ENCODE measurements at regions not wholly inside any gene's neighbourhood (a gene's known extent, or its start where the extent isn't known, plus 50 kb on each side); places are given as distances from the start of the nearest gene placed in this dataset.
"Not testable (repeated sequence)": the region's sequence is repeated elsewhere in the genome, so short reads cannot be mapped to it uniquely, and the experiment has no call there.

DNA sequence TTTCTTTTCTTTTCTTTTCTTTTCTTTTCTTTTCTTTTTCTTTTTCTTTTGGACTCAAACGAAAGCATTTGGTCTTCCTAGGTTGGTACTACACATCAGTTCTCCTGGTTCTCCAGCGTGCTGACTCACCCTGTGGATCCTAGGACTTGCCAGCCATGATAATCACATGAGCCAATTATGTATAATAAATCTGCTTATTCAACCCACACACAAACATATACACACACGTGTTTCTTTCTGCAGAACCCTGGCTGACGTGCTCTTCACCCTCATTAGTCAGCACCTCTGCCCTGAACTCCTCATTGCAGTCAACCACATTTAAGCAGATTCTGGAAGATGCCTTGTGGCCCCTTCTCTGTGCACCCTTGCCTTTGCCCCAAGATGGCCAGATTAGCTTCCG, 162.4 kb upstream of the MYT1L start:
- no peak for DNase-seq (ENCODE audit: low read depth in 2 of 2)

DNA sequence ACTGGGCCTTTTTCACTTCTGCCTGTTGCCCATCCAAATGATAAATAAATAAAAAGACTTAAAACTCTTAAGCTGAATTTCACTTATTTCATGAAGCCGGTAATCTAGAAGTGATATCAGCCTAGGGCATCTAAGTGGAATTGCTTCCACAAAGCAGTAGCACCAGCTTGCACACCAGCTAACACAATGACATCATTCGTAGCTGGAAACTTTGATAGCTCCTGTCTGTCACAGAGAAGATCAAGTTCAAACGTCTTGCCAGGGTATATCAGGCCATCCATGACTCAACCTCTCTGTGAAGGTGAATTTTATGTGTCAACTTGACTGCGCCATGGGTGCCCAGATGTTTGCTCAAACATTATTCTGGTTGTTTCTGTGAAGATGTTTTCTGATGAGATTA, 161.7 kb upstream of the MYT1L start:
- DNase-seq (ENCODE audit: low read depth in 2 of 2) = no peak

- DNase-seq (ENCODE audit: low read depth in 2 of 2) = no peak
These were observed 160.9 kb upstream of the MYT1L start for GRCh38 chr2:2491964-2492363.

GRCh38 chr2:2484301-2484700, 153.2 kb upstream of the MYT1L start:
- DNase-seq (ENCODE audit: low read depth in 2 of 2) = no peak

DNA sequence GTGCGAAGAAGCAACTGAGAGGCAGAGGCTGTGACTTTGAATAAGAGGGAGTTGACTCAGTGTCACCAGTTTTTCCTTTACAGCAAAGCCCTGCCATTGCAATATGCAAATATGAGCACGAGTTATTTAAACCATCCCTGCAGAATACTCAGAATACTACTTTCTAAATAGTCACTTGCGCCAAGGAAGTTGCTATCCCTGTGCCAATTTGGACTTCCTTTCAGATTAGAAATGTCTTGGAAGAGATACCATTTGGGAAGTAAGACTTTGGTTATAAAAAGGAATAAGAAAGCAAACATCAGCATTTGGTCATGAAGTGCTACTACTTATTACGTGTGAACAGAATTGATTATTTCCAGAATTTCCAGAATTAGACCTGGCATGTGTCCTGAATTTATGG, 151.8 kb upstream of the MYT1L start:
- no peak for DNase-seq (ENCODE audit: low read depth in 2 of 2)

GRCh38 chr2:2472881-2473280, 141.8 kb upstream of the MYT1L start:
- DNase-seq (ENCODE audit: low read depth in 2 of 2) = no peak

DNA sequence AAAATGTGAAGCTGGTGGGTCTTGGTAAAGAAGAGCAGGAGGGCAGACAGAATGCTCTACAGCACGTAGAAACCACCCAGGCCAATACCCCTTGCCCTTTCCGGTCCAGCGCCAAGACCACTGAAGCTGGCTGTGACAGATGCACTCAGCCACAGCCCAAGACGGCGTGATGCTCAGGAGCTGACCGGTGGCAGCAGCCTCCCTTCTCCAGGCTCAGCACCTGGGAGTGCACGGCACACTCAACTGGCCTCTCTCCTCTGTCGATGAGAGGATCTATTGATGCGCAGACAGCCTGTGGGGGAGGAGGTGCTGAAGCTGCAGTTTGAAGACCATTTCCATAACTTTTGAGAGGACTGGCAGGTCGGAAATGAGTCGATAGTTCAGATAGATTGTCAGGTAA, 141.0 kb upstream of the MYT1L start:
- no peak for DNase-seq (ENCODE audit: low read depth in 2 of 2)

- DNase-seq (ENCODE audit: low read depth in 2 of 2) = no peak
These were observed 135.5 kb upstream of the MYT1L start for GRCh38 chr2:2466534-2466933.

DNA sequence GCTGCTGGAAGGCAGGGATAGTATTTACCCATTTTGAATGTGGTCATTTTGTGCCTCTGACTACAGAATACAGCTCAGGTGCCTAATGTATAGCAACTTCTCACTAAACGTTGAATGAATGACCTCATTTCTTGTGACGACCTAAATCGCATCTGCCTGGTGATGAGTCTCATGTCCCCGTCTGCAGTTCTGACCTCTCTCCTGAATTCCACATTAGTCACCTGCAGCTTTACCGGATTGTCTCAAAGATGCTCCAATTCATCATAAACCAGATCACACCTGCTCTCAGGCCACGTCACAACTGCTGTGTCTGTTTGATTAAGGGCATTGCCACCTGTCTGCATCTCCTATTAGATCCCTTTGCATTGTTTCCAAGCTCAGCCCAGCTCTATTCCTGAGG, 133.6 kb upstream of the MYT1L start:
- no peak for DNase-seq (ENCODE audit: low read depth in 2 of 2)

- no peak for DNase-seq (ENCODE audit: low read depth in 2 of 2)
These were observed 133.0 kb upstream of the MYT1L start for GRCh38 chr2:2464094-2464493.

DNA sequence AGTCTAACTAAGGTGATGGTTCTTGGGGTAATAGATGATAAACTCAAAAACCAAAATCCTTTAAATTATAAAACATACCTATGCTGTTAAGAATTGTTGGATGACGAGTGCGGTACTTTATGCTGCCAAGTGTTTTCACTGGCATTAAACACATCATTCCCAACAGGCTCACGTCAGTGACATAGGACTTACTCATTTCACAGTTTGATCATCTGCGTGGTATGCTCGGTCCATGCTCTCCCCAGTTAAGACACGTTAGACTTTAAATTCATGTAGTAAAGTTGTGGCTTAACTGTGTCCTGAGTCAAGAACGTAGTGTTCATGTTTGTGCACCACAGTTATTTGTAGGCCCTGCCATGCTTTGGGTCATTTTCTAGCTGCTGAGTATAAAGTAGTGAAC, 125.6 kb upstream of the MYT1L start:
- no peak for DNase-seq (ENCODE audit: low read depth in 2 of 2)

DNA sequence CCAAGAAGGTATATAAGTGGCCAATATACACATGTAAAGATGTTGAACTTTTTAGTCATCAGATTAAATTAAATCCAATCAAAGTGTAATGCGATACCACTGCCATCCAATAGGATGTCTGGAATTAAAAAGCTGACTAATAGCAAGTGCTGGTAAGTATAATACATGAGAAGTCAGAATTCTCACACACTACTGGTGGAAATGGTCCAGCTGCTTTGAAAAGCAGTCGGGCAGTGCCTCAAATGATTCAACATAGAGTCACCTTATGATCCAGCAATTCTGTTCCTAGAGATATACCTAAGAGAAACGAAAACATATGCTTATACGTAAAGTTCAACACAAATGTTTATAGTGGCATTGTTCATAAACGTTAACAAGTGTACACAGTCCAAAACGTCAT, 124.1 kb upstream of the MYT1L start:
- DNase-seq (ENCODE audit: low read depth in 2 of 2) = no peak

DNA sequence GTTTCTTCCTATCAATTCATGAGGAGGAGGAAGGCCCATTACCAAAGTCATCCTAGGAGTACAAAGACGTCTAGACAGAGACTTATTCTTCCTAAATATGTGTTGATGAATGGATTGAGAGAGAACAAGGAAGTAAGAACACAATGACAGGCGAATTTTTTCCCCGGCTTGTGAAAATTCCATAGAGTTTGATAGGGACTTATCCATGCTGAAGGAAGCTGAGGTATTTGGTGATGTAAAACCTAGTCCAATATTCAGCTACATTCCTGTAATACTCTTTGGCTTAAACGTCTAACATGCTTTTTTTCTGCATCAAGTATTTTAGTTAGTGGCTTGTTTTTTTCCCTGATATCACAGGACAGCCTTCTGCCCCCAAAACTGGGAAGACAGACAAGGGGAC, 121.9 kb upstream of the MYT1L start:
- no peak for DNase-seq (ENCODE audit: low read depth in 2 of 2)

DNA sequence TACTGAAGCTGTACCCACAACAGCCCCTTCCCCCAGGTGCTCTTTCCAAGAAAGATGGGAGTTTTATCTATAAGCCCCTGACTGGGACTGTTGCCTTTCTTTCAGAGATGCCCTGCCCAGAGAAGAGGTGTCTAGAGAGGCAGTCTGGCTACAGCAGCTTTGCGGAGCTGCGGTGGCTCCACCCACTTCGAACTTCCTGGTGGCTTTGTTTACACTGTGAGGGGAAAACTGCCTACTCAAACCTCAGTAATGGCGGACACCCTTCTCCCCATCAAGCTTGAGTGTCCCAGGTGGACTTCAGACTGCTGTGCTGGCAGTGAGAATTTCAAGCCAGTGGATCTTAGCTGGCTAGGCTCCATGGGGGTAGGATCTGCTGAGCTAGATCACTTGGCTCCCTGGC, 120.2 kb upstream of the MYT1L start:
- DNase-seq (ENCODE audit: low read depth in 2 of 2) = not testable (repeated sequence)

DNA sequence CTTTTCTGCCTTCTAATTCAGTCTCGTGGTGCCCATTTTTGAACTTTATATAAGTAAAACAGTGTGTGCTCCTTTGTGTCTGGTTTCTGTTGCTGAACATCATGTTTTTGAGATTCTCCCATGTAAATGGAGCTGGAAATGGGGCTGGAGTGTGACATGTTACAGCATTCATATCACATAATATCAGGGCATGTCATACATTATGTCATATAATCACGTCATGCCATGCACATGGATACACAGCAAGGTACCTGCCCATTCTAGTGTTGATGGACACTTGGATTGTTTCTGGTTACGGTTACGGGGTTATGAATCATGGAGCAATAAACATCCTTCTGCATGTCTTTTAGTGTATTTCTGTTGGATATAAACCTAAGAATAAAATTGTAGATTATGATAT, 117.1 kb upstream of the MYT1L start:
- DNase-seq (ENCODE audit: low read depth in 2 of 2) = no peak

DNA sequence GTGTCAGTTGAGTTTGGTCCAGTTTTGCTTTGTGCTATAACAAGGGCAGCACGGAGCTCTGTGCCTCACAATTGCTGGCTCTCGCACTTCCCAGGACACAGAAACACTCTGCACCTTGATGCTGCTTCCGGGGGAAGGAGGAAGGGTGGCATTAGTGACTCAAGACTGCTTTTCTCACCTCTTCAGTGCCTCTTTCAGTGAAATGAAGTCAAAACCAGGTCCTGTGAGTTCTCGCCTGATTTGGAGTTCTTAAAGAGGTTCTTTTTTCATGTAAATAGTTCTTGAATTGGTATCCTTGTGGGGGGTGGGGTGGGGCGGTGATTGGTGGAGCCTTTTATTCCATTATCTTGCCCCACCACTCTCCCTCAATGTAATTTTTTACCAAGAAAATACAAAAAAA, 91.5 kb upstream of the MYT1L start:
- no peak for DNase-seq (ENCODE audit: low read depth in 2 of 2)

GRCh38 chr2:2413525-2413924, 82.5 kb upstream of the MYT1L start:
- no peak for DNase-seq (ENCODE audit: low read depth in 2 of 2)

DNA sequence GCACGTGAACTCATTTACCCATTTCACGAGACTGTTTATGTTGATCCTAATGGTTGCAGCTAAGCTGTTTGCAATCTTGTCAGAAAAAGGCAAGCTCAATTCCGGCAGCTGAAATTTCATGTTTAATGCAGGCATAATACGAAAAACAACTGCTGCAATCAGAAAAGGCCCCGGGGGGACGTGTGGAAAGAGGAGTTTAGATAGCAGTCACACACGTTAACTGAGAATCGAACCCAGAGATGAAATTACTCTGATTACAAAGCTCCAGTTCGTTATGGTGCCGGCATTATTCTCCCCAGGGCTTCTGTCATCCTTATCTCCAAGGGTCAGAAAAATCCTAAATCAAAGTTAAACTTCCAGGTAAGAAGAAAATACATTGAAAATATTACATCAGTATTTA, 79.9 kb upstream of the MYT1L start:
- no peak for DNase-seq (ENCODE audit: low read depth in 2 of 2)

GRCh38 chr2:2409481-2409880, 78.4 kb upstream of the MYT1L start:
- DNase-seq (ENCODE audit: low read depth in 2 of 2) = no peak

DNA sequence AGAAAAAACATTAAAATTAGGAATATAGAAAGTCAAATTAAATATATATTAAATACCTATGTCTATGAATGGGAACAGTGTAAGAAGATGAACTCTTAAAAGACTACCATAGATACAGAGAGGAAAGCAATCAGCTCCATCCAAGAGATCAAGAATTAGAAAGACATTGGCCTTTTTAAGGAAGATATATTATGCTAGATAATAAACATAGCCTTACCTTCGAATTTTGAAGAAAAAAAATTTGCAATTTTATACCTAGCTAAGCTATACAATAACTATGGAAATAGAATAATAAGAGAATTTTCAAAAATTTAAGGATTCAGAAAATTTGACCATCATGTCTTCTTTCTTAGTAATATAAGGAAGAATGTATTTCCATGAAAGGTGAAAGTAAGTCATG, 74.7 kb upstream of the MYT1L start:
- no peak for DNase-seq (ENCODE audit: low read depth in 2 of 2)

DNA sequence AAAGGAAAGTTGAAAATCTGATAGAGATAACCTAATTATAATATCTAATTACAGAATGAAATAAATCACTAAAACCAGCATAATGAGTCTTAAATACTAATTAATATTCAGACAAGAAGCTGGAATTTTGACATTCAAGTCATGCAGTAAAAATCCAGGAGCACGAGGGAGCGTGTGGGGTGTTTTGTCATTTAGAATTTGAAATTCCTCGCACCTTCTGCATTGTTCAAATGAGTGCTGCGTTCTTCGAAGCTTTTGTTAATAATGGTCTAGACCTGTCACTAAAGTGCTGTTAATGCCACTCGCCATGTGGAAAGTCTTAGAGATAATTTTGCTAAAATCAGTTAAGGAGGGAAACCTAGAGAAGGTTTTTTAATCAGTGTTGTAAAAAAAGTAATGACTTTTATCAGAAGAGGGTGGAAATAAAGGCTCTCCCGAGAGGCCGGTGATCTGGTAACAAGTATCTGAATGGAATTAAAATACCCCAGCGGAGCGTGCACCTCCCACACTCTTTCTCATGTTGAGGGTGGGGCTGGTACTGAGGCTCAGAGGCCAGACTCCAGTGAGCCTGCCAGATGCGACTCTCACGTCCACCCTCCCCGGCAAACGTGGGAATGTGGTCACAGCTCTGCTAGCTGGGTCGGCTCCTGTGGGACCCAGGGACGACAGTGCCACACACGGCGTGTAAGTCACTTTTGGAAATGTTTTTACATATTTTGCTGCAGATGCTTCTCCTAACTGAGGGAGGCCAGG, 69.4 kb upstream of the MYT1L start:
- no peak for DNase-seq (ENCODE audit: low read depth in 2 of 2)

GRCh38 chr2:2399396-2399795, 68.3 kb upstream of the MYT1L start:
- no peak for DNase-seq (ENCODE audit: low read depth in 2 of 2)

- no peak for DNase-seq (ENCODE audit: low read depth in 2 of 2)
These were observed 61.3 kb upstream of the MYT1L start for GRCh38 chr2:2392332-2392731.

DNA sequence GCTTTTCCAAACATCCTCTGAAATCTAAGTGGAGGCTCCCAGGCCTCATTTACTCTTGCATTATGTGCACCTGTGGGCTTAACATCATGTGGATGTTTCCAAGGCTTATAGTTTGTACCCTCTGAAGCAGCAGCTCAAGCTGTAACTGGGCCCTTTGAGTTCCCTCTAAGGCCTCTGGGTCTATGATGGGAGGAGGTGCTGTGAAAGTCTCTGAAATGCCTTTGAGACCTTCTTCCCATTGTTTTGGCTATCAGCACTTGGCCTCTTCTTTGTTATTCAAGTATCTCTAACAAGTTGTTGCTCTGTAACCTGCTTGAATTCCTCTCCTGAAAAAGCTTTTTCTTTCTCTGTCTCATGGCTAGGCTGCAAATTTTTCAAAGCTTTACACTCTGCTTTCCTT, 58.1 kb upstream of the MYT1L start:
- no peak for DNase-seq (ENCODE audit: low read depth in 2 of 2)
